GM23338 (cell line): ENCODE measurements at regions not wholly inside any gene's neighbourhood (a gene's known extent, or its start where the extent isn't known, plus 50 kb on each side); places are given as distances from the start of the nearest gene placed in this dataset.

Source experiments
- ATAC-seq: fragments of 200-7000 bp; cut with Tn5 transposase; 3 replicates; pipeline ENCODE4 v1.9.1; 2020
- DNase-seq: peaks from one replicate; pipeline ENCODE4 v3.0.0-alpha.2; 2015; ENCODE audit warnings: low spot score
- H2AFZ ChIP-seq: fragments of 200-600 bp; sonication (generic); 2 replicates; pipeline ENCODE4 v1.8.0; 2016; ENCODE audit warnings: antibody characterized with exemption, mild to moderate bottlenecking, moderate library complexity
- H3F3A ChIP-seq: fragments of 200-600 bp; sonication (generic); replicated peaks from 2 replicates; pipeline ENCODE4 v1.8.0; 2017; ENCODE audit warnings: antibody characterized with exemption, mixed run types, low read depth
- H3K27ac ChIP-seq: fragments of 200-600 bp; sonication (generic); 2 replicates; pipeline ENCODE4 v1.6.1; 2016; ENCODE audit warnings: low read depth
- H3K27me3 ChIP-seq: fragments of 200-600 bp; sonication (generic); 2 replicates; pipeline ENCODE4 v1.8.0; 2016; ENCODE audit warnings: mild to moderate bottlenecking, mixed run types, moderate library complexity; ENCODE audit not compliant: insufficient read depth
- H3K36me3 ChIP-seq: fragments of 200-600 bp; sonication (generic); 2 replicates; pipeline ENCODE4 v1.8.0; 2016; ENCODE audit warnings: mild to moderate bottlenecking; ENCODE audit not compliant: insufficient read depth
- H3K4me1 ChIP-seq: fragments of 200-600 bp; sonication (generic); 2 replicates; pipeline ENCODE4 v1.8.0; 2016; ENCODE audit warnings: mild to moderate bottlenecking, moderate library complexity; ENCODE audit not compliant: insufficient read depth
- H3K4me2 ChIP-seq: fragments of 200-600 bp; sonication (generic); 2 replicates; pipeline ENCODE4 v1.7.1; 2017; ENCODE audit warnings: mixed run types
- H3K4me3 ChIP-seq: fragments of 200-600 bp; sonication (generic); 2 replicates; pipeline ENCODE4 v1.6.1; 2016; ENCODE audit warnings: mixed run types
- H3K79me2 ChIP-seq: fragments of 200-600 bp; sonication (generic); replicated peaks from 2 replicates; pipeline ENCODE4 v1.8.0; 2017; ENCODE audit warnings: mild to moderate bottlenecking; ENCODE audit not compliant: insufficient read depth
- H3K9me2 ChIP-seq: fragments of 200-600 bp; sonication (generic); 2 replicates; pipeline ENCODE4 v1.8.0; 2017; ENCODE audit not compliant: insufficient read depth
- H4K20me1 ChIP-seq: fragments of 200-600 bp; sonication (generic); replicated peaks from 2 replicates; pipeline ENCODE4 v1.8.0; 2017; ENCODE audit warnings: mild to moderate bottlenecking; ENCODE audit not compliant: insufficient read depth
- H3K27ac Mint-ChIP-seq: 2 replicates; pipeline ENCODE4 v1.8.0; 2020; ENCODE audit warnings: inconsistent platforms, mild to moderate bottlenecking, moderate library complexity, mixed read lengths
- H3K27me3 Mint-ChIP-seq: 3 replicates; pipeline ENCODE4 v1.8.0; 2022; ENCODE audit warnings: low read depth, mild to moderate bottlenecking, moderate library complexity, mixed read lengths, inconsistent platforms; ENCODE audit not compliant: insufficient read depth, poor library complexity
- H3K36me3 Mint-ChIP-seq: 3 replicates; pipeline ENCODE4 v1.8.0; 2021; ENCODE audit warnings: low read depth, mild to moderate bottlenecking, inconsistent platforms, moderate library complexity, mixed read lengths
- H3K4me1 Mint-ChIP-seq: 3 replicates; pipeline ENCODE4 v1.8.0; 2020; ENCODE audit warnings: mild to moderate bottlenecking, inconsistent platforms, mixed read lengths
- H3K4me3 Mint-ChIP-seq: 3 replicates; pipeline ENCODE4 v1.8.0; 2021; ENCODE audit warnings: moderate library complexity, mild to moderate bottlenecking, inconsistent platforms, mixed read lengths
- H3K9me3 Mint-ChIP-seq: 3 replicates; pipeline ENCODE4 v1.8.0; 2020; ENCODE audit warnings: moderate library complexity, mild to moderate bottlenecking, inconsistent platforms, mixed read lengths
- CREB1 ChIP-seq: fragments of 250-450 bp; sonication (Bioruptor Pico); IDR thresholded peaks from 2 replicates; pipeline ENCODE4 v1.5.0; 2020; ENCODE audit warnings: low read depth, mild to moderate bottlenecking, moderate library complexity
- CTCF ChIP-seq, 2 experiments: fragments of 200-600 bp in 1 of 2; sonication (generic) in 1 of 2; conservative IDR thresholded peaks; 2 replicates each; pipeline versions ENCODE4 v1.5.1 to v1.6.1; 2016 to 2017; ENCODE audit warnings: antibody characterized with exemption in 2 of 2, low read depth in 2 of 2, mild to moderate bottlenecking in 2 of 2, moderate library complexity in 1 of 2
- ETS1 ChIP-seq: IDR thresholded peaks from 2 replicates; pipeline ENCODE4 v1.6.1; 2016; ENCODE audit warnings: antibody characterized with exemption
- EZH2 ChIP-seq: fragments of 200-600 bp; sonication (generic); IDR thresholded peaks from one replicate; pipeline ENCODE4 v1.8.0; 2017; ENCODE audit warnings: antibody characterized with exemption, mild to moderate bottlenecking, low read depth; ENCODE audit not compliant: unreplicated experiment
- EZH2phosphoT487 ChIP-seq: fragments of 200-600 bp; sonication (generic); IDR thresholded peaks from one replicate; pipeline ENCODE4 v1.8.1; 2018; ENCODE audit warnings: antibody characterized with exemption; ENCODE audit not compliant: unreplicated experiment
- JUNB ChIP-seq: IDR thresholded peaks from one replicate; pipeline ENCODE4 v1.6.1; 2016; ENCODE audit warnings: antibody characterized with exemption; ENCODE audit not compliant: unreplicated experiment
- NANOG ChIP-seq: IDR thresholded peaks from 2 replicates; pipeline ENCODE4 v1.6.1; 2016; ENCODE audit warnings: antibody characterized with exemption, borderline replicate concordance
- POLR2AphosphoS5 ChIP-seq: IDR thresholded peaks from 2 replicates; pipeline ENCODE4 v1.6.1; 2016; ENCODE audit warnings: antibody characterized with exemption, low read depth
- REST ChIP-seq: IDR thresholded peaks from one replicate; pipeline ENCODE4 v1.6.1; 2018; ENCODE audit warnings: antibody characterized with exemption; ENCODE audit not compliant: unreplicated experiment
- STAT1 ChIP-seq: IDR thresholded peaks from one replicate; pipeline ENCODE4 v1.6.1; 2016; ENCODE audit warnings: antibody characterized with exemption; ENCODE audit not compliant: unreplicated experiment
- ZNF114 ChIP-seq: fragments of 250-450 bp; sonication (Bioruptor Pico); IDR thresholded peaks from 2 replicates; pipeline ENCODE4 v1.5.0; 2020; ENCODE audit warnings: mild to moderate bottlenecking, moderate library complexity
- ZNF331 ChIP-seq: fragments of 250-450 bp; sonication (Bioruptor Pico); IDR thresholded peaks from 2 replicates; pipeline ENCODE4 v1.5.0; 2020; ENCODE audit warnings: low read depth, mild to moderate bottlenecking, moderate library complexity
- ZNF462 ChIP-seq: fragments of 250-450 bp; sonication (Bioruptor Pico); IDR thresholded peaks from 2 replicates; pipeline ENCODE4 v1.5.0; 2020; ENCODE audit warnings: mild to moderate bottlenecking, moderate library complexity

GRCh38 chr6:133610227-133610840 is 278.6 kb upstream of the TCF21 start:
- ATAC-seq (no peak), DNase-seq (no peak)
- H3K9me3 Mint-ChIP-seq, result no peaks in the 10 kb centered on the region
- no peak overlapping the region for H3K27ac Mint-ChIP-seq
- no peak overlapping the region for H3K4me3 ChIP-seq
- H3K9me2 ChIP-seq, result peaks cover 21% of the 10 kb centered on the region
- H3K4me1 ChIP-seq, result no peaks in the 10 kb centered on the region
- H3K27me3 ChIP-seq, result no peaks in the 10 kb centered on the region
- H3K4me3 Mint-ChIP-seq, result no peak overlapping the region
- no peaks in the 10 kb centered on the region for H4K20me1 ChIP-seq
- no peaks in the 10 kb centered on the region for H3K79me2 ChIP-seq
- H3F3A ChIP-seq, result no peaks in the 10 kb centered on the region
- H3K36me3 ChIP-seq, result no peaks in the 10 kb centered on the region
- H3K36me3 Mint-ChIP-seq, result no peaks in the 10 kb centered on the region
- no peak for TF ChIP-seq ZNF331 (CRISPR knock-in tag)
- TF ChIP-seq REST, result no peak
- TF ChIP-seq STAT1, result no peak
- TF ChIP-seq CREB1 (CRISPR knock-in tag), result no peak
- no peak for TF ChIP-seq JUNB
- no peak for TF ChIP-seq ETS1
- no peak for TF ChIP-seq EZH2
- no peak for TF ChIP-seq POLR2AphosphoS5
- TF ChIP-seq EZH2phosphoT487, result no peak
- no peak for TF ChIP-seq ZNF462 (CRISPR knock-in tag)
- no peak for TF ChIP-seq NANOG
- no peak for TF ChIP-seq CTCF (conservative IDR thresholded peaks at IDR 0.05; ENCODE audit: low read depth in 2 of 2)
- no peak for TF ChIP-seq ZNF114
- H3K4me1 Mint-ChIP-seq, result peaks cover 3% of the 10 kb centered on the region; the same call in 2 of the 3 replicates
- H3K27ac ChIP-seq, result no peak overlapping the region
- peaks cover 2% of the 10 kb centered on the region for H3K27me3 Mint-ChIP-seq
- 0 out of 2 replicates have a peak overlapping the region, but pooled peaks have one; percentile 2 for H2AFZ ChIP-seq
- H3K4me2 ChIP-seq, result no peak overlapping the region
